ES-I3 (cell line): ENCODE measurements at regions not wholly inside any gene's neighbourhood (a gene's known extent, or its start where the extent isn't known, plus 50 kb on each side); places are given as distances from the start of the nearest gene placed in this dataset.

Source experiments
- H3K36me3 ChIP-seq: 2 replicates; pipeline ENCODE4 v1.6.1; 2013; ENCODE audit warnings: mild to moderate bottlenecking, low read length, control low read depth, moderate library complexity; ENCODE audit not compliant: insufficient read depth
- H3K4me1 ChIP-seq: 2 replicates; pipeline ENCODE4 v1.6.1; 2013; ENCODE audit warnings: mild to moderate bottlenecking, control low read depth, low read length; ENCODE audit not compliant: insufficient read depth
- H3K9ac ChIP-seq: 2 replicates; pipeline ENCODE4 v1.6.1; 2013; ENCODE audit warnings: low read depth, mild to moderate bottlenecking, low read length, moderate library complexity
- H3K9me3 ChIP-seq: 2 replicates; pipeline ENCODE4 v1.6.1; 2013; ENCODE audit warnings: mild to moderate bottlenecking, low read length, moderate library complexity; ENCODE audit not compliant: control insufficient read depth, insufficient read depth

GRCh38 chr13:68028701-68029100, 798.6 kb upstream of the PCDH9 start:
- Histone ChIP-seq H3K9me3 (no peaks in the 10 kb centered on the region), H3K9ac (no peak overlapping the region), H3K4me1 (peaks cover 6% of the 10 kb centered on the region; the same call in 1 of the 2 replicates), H3K36me3 (no peaks in the 10 kb centered on the region)

GRCh38 chr13:68027306-68027705, 797.2 kb upstream of the PCDH9 start:
- Histone ChIP-seq H3K4me1 (peaks cover 12% of the 10 kb centered on the region; the same call in 1 of the 2 replicates), H3K9me3 (no peaks in the 10 kb centered on the region), H3K36me3 (no peaks in the 10 kb centered on the region), H3K9ac (no peak overlapping the region)

- peaks cover 12% of the 10 kb centered on the region; the same call in 1 of the 2 replicates for H3K4me1 ChIP-seq
- no peak overlapping the region for H3K9ac ChIP-seq
- no peaks in the 10 kb centered on the region for H3K9me3 ChIP-seq
- no peaks in the 10 kb centered on the region for H3K36me3 ChIP-seq
These were observed 795.9 kb upstream of the PCDH9 start for GRCh38 chr13:68026077-68026476.

- H3K9me3 ChIP-seq = no peaks in the 10 kb centered on the region
- H3K36me3 ChIP-seq = no peaks in the 10 kb centered on the region
- peaks cover 12% of the 10 kb centered on the region; the same call in 1 of the 2 replicates for H3K4me1 ChIP-seq
- no peak overlapping the region for H3K9ac ChIP-seq
These were observed 795.5 kb upstream of the PCDH9 start for GRCh38 chr13:68025604-68026003.

- Histone ChIP-seq H3K36me3 (no peaks in the 10 kb centered on the region), H3K9ac (no peak overlapping the region), H3K4me1 (peaks cover 12% of the 10 kb centered on the region; the same call in 1 of the 2 replicates), H3K9me3 (no peaks in the 10 kb centered on the region)
These were observed 793.9 kb upstream of the PCDH9 start for GRCh38 chr13:68023838-68024581.

GRCh38 chr13:68019901-68020300, 789.8 kb upstream of the PCDH9 start:
- no peak overlapping the region for H3K9ac ChIP-seq
- H3K4me1 ChIP-seq = peaks cover 12% of the 10 kb centered on the region; the same call in 1 of the 2 replicates
- no peaks in the 10 kb centered on the region for H3K9me3 ChIP-seq
- no peaks in the 10 kb centered on the region for H3K36me3 ChIP-seq

GRCh38 chr13:68009546-68009945, 779.4 kb upstream of the PCDH9 start:
- no peaks in the 10 kb centered on the region for H3K4me1 ChIP-seq
- H3K36me3 ChIP-seq = no peaks in the 10 kb centered on the region
- H3K9me3 ChIP-seq = no peaks in the 10 kb centered on the region
- H3K9ac ChIP-seq = no peak overlapping the region

- Histone ChIP-seq H3K4me1 (no peaks in the 10 kb centered on the region), H3K36me3 (no peaks in the 10 kb centered on the region), H3K9me3 (no peaks in the 10 kb centered on the region), H3K9ac (no peak overlapping the region)
These were observed 777.4 kb upstream of the PCDH9 start for GRCh38 chr13:68007576-68007975.

- H3K4me1 ChIP-seq = no peaks in the 10 kb centered on the region
- H3K36me3 ChIP-seq = no peaks in the 10 kb centered on the region
- no peak overlapping the region for H3K9ac ChIP-seq
- H3K9me3 ChIP-seq = no peaks in the 10 kb centered on the region
These were observed 766.0 kb upstream of the PCDH9 start for GRCh38 chr13:67996101-67996500.

- H3K36me3 ChIP-seq = no peaks in the 10 kb centered on the region
- no peak overlapping the region for H3K9ac ChIP-seq
- no peaks in the 10 kb centered on the region for H3K4me1 ChIP-seq
- H3K9me3 ChIP-seq = no peaks in the 10 kb centered on the region
These were observed 760.7 kb upstream of the PCDH9 start for GRCh38 chr13:67990868-67991267.

- H3K36me3 ChIP-seq = no peaks in the 10 kb centered on the region
- no peaks in the 10 kb centered on the region for H3K4me1 ChIP-seq
These were observed 756.1 kb upstream of the PCDH9 start for GRCh38 chr13:67986234-67986633.

GRCh38 chr13:67977066-67977465, 746.9 kb upstream of the PCDH9 start:
- H3K9ac ChIP-seq = no peak overlapping the region
- H3K9me3 ChIP-seq = no peaks in the 10 kb centered on the region
- H3K4me1 ChIP-seq = no peaks in the 10 kb centered on the region
- H3K36me3 ChIP-seq = no peaks in the 10 kb centered on the region

More at GRCh38 chr13:67986234-67986633, 756.1 kb upstream of the PCDH9 start:
- Histone ChIP-seq H3K9ac (no peak overlapping the region), H3K9me3 (no peaks in the 10 kb centered on the region)

- Histone ChIP-seq H3K9ac (no peak overlapping the region), H3K4me1 (peaks cover 4% of the 10 kb centered on the region; the same call in 1 of the 2 replicates), H3K9me3 (no peaks in the 10 kb centered on the region), H3K36me3 (no peaks in the 10 kb centered on the region)
These were observed 741.2 kb upstream of the PCDH9 start for GRCh38 chr13:67971291-67971690.

- peaks cover 4% of the 10 kb centered on the region; the same call in 1 of the 2 replicates for H3K4me1 ChIP-seq
- H3K9me3 ChIP-seq = no peaks in the 10 kb centered on the region
- no peaks in the 10 kb centered on the region for H3K36me3 ChIP-seq
- H3K9ac ChIP-seq = no peak overlapping the region
These were observed 736.9 kb upstream of the PCDH9 start for GRCh38 chr13:67967031-67967430.

GRCh38 chr13:67966065-67966464, 735.9 kb upstream of the PCDH9 start:
- H3K4me1 ChIP-seq = no peaks in the 10 kb centered on the region
- H3K36me3 ChIP-seq = no peaks in the 10 kb centered on the region
- no peaks in the 10 kb centered on the region for H3K9me3 ChIP-seq
- H3K9ac ChIP-seq = no peak overlapping the region
